H4 (cell line): ENCODE measurements at regions not wholly inside any gene's neighbourhood (a gene's known extent, or its start where the extent isn't known, plus 50 kb on each side); places are given as distances from the start of the nearest gene placed in this dataset.

Experiments
- DNase-seq: peaks from one replicate; pipeline ENCODE4 v3.0.0-alpha.2; 2015; ENCODE audit warnings: low spot score

DNA sequence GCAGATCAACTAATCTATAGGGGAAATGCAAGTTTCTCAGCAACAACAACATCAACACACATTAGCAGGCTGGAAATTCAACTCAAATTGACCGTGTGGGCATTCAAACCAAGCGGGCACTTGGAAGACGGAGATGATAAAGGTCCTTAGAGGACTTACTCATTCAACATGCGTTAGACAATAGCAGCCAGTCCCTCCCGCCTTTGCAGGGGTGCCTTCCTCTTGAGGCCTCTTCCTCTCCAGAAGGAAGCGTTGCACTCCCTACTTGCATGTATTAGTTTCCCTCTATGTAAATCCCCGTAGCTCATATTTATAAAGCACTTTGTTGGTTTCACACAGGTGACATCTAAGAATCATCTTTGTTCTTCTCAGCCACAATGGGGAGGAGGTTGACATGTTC, 300.8 kb upstream of the STXBP5 start:
- no peak for DNase-seq

DNA sequence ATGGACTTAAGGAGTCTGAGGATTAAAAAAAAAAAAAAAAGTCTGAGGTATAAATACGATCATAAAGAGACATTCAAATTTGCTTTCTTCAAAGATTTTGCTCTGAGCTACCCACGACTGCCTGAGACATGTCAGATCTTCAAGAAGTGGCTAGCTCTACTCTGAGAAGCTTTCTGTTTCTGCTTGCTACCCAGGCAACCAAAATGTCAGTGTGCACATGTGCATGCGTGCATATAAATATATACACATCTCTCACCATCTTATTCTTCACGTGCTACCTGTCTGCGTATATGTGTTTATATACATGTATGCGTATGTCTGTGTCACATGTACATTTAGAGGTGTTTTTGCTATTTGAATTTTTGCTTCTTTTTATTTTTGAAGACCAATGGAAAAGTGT, 299.6 kb upstream of the STXBP5 start:
- DNase-seq, result no peak

DNA sequence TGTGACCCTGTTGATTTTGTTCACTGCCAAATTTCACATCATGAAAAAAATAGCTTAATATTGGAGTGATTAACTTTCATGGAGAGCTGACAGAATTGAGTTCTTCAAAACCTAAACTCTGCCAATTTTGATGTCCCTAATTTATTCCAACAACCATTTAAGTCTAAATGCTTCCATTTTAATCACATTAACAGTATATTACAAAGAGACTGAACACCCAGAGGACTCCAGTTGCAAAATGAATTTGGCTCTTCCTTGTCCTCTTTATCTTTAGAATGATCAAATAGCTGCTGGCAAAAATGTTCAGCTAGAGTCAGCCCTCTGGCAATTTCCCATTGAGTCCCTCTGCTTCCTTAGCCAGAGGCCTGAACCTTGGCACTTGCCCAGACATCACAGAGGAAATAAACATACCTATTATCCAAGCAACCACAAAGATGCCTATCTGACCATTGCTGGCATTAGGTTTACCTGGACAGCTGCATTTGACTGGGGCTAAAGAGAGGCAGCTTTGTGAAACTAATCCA, 299.0 kb upstream of the STXBP5 start:
- peak; percentile 64 for DNase-seq

DNA sequence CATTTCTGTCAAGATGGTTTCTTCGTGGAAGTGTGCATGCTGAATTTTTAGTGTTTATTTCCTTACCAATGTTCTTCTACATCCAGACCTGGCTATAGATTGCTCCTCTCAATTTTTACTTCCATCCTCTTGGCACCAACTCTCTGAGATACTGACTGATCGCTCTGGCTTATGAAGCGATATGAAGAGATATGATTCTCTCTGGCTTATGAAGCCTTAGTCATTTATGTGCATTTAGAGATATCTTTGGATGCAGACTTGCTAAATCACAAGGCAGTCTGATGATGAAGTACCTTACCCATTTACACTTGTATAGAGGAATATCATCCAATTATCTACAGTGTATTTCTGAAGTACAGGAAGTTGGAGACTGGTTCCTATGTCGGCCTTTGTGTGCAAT, 295.4 kb upstream of the STXBP5 start:
- no peak for DNase-seq

DNA sequence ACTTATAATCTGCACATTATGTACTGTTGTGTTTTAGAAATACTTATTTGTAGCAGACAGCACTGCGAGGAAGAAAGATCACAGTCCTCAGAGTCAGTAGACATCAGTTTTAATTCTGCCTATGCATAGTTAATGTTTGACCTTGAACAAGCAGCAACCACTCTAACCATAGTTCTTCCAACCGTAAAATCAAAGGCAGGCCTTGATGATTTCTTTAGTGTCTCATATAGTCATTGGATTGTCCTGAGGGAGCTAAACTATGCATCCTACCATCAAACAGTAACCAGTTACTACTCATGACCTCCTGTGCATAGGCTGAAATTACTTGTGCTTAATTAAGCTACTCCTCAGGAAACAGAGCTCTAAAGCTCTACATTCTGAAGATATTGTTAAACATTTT, 294.8 kb upstream of the STXBP5 start:
- no peak for DNase-seq

DNA sequence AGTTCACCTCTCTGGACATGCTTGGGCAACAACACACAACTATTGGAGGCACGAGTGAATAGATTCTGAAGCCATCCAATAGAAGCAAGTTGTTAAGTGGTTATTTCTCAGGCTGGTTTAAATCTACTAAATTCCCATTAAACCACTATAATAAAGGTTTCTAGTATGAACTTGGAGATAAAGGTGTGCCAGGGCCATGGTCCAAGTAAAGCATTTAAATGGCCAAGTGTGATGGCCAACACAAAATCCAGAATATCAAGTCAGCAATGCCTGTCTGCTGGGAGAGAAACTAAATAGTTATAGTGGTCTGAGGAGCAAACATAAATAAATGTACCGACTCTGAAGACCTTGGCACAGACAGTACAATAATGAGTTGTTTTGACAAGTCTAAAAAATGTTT, 294.3 kb upstream of the STXBP5 start:
- no peak for DNase-seq

DNA sequence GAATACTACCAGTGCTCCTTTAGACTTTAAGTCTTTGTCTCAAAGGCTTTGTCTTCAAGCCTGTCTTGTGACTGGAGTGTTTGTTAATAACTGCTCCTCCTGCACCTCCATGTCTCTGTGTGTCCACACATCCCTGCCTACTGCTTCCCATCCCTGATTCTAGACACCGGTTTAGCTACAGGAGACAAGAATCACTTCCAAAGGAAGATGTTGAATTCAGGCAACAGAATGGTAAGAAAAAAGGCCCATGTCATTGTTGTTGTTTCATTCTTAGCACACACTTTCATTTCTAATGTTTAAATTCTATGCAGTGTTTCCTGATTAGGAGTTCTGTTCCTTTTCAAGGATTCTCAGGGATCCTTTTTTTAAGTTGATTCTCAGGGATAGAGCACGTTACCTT, 293.6 kb upstream of the STXBP5 start:
- no peak for DNase-seq

DNA sequence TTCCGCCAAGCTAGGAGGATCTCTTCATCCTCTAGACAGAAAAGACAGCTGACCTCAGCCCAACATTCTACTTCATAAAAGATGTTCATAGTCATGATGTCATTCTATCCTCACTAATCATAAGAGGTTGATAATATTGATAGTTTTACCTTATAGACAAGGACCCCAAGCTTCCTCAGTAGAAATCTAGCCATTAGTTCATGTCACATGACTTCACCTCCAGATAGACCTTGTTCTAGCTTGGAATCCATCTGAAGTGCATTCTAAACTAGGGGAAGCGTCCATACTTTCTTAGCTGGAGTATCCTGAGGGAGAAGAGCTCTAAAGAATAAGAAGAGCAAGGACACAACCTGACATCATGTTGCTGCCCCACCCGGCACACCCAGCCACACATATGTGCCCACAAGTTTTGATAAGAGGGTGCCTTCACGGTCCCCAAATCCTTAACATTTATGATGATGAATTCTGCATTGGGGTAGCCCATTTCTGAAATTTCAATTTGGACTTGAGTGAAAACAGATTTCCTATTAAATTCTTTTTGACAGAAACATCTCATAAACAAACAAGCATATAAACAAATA, 292.5 kb upstream of the STXBP5 start:
- no peak for DNase-seq

DNA sequence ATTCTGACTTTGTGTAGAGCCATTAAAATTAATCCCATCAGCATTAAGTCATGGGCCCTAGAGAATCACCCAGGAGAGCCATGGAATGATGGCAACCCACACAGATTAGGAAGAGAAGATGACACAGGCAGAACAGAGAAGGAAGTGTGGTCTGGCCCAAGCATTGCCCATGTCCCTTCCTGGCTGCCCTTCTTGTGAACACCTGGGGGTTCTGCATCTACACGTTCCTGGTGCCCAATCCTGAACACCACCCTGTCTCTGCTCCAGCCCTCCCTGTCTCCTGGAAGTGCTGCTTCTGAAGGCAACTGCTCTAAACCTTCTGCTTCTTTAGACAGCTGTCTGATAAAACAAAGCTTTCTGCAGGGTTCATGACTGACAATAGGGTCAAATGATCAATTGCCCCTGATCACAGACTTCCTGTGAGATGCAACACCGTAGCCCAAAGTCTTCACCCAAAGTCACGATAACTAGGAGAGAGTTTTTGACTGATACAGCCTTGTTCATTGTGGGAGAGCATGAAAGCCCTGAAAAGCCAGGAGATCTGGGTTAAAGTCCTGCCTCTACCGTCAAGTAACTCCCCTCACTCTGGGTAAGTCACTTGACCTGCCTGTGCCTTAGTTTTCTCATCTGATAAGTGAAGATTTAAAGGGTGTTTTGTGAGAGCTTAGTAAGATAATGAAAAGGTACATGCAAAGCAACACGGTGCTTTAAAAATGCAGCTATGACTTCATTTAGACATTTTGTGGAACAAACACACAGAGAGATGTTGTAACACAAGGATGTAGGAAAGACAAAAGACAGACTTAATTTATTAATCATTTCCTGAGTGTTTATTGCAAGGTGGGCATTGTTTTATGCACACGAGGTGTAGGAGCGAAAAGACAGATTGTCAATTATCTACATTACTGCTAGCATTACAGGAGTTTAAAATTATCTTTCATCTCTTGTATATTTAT, 291.2 kb upstream of the STXBP5 start:
- DNase-seq, result no peak

DNA sequence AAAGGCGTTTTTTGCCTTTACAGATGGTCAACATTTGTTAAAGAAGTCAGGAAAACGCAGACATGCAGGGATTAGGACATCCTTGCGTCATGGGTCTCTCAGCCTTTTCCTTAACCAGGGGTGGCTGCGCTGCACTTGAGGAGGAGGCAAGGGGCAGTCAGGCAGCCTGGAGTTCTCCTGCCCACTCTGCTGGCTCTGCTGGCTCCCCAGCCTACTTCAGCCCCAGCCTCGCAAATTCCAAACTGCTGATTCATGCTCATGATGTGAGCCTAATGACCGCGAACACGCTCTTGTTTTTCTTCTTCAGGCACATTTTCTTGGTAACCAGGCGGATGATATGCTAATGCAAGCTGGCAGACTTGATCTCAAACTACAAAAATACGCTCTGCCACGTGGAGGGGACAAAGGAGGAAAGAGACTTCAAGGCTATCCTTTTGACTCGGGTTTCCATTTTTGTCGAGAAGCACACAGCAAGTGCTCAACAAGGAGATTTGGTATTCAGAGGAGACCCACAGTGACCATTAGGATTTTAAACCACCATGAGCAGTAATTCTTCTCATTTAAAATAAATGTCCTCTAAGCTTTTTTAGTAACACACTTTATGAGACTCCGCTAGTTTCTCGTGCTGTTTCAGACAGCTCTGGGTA, 290.3 kb upstream of the STXBP5 start:
- DNase-seq, result peak; percentile 95

DNA sequence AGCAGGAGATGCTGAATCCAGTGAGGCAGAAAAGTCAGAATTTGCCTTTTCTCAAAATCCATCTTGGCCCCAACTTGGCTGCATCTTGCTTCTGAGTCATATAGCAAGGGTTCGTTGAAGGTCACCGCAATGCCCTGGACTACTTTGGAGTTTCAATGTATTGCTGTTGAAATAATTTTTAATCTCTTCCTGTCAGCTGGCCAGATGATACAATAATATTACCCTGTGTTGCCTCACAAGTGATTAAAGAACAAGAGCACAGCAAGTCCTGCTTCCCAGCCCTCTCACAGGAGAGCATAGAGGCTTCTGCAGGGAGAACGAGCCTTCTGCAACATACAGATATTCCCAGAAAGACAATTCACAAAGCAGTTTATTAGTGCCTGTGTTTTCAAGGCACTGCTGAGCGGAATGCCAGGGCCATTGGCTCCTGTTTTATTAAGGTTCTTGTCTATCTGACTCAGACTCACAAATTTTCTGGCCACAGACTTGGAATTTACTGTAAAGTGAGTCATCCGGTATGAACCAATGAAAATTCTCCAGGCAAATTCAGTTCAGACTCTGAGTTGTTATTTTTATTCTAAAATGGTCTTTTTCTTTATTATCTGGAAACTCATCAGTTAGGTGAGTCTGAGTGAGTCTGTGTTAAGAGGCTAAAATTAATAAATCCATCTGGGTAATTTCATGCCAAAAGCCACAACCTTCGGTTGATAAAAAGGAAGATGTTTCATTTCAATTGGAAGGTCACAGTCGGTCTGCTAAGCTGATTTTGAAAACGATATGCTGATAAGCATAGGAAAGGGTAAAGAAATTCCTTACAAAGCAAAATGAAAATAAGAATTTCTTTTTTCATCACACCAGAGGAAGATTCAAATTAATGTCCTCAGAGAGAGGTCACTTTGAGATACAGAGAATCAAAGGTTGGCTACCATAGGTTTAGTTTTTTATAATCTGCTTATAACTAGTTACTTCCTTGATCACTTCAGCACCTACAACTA, 289.4 kb upstream of the STXBP5 start:
- peak; percentile 83 for DNase-seq

DNA sequence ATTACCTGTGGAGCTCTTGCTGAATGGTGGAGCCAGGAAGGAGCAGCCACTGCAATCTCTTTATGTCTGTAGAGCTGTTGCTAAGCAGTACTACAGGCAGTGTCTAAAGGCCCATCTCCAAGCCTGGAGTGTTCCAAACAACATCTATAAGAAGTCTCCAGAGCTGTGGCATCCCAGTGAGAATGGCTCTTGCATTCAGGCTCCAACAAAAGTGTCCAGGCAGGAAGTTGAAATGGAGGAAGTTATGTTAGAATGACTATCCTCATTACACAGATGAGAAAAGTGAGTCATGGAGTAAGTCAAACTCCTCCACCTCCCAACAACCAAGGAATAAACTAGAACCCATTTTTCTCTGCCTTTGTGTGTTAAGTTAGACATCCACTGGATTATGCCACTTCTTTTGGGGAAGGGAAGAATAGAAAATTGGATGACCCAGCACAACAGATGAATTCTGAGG, 288.5 kb upstream of the STXBP5 start:
- no peak for DNase-seq

DNA sequence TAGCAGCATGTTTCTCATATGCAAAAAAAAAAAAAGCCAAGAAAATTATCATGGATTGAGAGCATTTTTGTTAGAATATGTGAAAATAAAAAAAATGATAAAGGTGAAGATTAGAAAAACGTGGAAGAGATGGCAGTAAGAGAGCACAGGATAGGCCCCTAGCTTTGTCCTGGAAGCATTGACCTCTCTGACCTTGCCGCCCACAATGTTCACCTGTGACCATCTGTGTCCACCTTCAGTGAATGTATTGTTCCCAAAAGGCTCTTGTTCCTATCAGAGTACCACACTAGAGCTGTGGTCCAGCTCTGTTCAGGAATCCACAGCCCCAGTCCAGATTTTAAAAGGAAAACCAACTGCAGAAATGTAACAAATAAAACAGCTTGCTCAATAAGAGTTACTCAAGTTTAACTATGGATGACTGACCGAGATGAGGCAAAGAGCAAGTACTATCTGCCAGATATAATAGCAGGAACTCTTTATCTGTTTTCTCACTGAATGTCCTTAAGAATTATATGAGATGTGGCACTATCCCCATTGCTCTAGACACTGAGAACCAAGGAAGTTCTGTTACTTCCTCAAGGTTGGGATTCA, 287.7 kb upstream of the STXBP5 start:
- DNase-seq, result no peak

DNA sequence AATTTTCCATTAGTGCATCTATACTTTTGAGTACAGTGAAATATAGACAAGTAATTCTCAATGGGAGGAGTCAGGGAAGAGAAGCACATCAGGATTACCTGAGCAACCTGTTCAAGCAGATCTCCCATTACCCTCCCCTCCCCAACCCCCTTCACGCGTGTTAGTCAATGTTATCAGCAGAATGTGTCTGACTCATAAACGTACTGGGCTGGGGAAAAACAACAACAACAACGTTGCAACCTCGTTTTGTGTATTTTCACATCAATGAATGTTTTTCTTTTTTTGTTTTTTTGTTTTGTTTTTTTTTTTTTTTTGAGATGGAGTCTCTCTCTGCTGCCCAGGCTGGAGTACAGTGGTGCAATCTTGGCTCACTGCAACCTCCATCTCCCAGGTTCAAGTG, 287.0 kb upstream of the STXBP5 start:
- DNase-seq, result no peak

DNA sequence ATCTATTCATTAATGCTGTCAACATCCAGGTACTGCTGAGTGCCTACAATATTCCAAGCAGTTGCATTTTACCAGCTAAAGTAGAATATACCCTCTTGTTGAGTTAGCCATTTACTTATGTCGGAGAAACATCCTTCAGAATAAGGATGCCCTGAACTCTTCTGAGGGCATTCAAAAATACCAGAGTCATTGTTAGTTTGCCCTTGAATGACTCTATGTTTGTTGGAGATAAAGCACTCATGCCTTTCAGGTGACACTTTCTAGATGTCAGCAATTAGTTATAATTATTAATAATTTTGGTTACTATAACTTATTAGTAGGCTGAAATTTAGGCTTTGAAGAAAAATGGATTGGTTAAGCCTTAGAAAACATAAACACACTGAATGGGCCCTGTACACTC, 286.2 kb upstream of the STXBP5 start:
- DNase-seq, result no peak

DNA sequence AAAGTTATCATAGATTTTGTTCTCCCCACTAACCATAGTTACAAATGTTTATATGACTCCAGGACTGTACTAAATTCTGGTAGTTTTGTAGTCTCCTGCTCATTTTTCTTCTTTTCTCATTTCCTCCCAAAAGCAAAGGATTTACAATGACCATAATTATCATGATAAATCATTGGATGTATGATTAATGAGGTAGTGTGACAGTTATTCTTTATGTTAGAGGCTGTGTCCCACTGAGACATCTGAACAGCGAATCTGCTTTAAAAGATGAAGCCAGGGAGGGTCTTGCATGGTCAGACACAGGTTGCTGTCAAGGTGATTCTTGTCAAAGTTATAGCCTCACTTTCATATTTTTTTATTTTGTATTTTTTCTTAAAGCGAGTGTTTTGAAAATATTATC, 285.2 kb upstream of the STXBP5 start:
- no peak for DNase-seq

DNA sequence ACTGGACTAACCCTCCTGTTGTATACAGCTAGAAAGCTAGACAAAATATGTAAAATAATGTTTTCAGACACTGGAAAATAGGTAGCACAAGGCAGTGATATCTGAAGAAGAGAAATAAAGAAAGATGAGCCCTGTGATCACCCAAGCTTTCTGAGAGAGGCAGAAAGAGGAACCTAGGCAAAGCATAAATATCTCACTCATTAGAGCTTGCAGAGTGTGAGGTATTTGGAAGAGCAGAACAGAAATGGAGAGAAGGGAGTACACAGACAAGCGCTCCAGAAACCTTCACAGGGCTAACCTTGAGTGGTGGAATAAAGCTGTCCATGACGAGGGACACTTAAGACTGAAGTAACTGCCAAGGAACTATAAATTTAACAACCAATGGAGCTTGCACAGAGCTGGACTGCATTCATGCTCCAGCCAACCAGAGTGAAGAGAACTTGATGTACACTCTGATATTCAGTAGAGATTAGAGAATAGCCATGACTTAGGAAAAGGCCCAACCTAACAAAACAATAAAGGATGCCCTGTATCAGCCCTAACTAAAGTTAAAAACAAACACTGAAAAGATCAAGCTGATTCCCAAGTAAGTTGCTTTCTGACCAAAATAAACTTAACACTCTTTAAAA, 280.9 kb upstream of the STXBP5 start:
- DNase-seq, result no peak

DNA sequence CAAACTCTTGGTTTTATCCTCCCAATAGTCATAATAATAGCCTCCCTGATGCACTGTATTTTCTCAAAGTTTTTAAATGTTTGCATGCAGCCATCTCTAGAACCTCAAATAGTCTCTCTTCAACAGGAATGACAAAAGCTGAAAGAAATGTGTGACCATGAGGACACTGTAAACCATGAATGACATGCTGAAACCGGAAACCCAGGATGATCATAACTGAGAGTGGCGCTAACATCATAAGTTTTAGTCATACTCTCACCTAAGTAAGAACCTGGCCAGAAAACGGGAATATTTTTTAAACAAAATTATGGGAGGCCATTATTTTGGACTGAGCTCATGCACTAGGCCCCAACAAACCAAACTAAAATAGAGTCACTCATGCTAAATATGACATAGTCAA, 278.4 kb upstream of the STXBP5 start:
- no peak for DNase-seq

DNA sequence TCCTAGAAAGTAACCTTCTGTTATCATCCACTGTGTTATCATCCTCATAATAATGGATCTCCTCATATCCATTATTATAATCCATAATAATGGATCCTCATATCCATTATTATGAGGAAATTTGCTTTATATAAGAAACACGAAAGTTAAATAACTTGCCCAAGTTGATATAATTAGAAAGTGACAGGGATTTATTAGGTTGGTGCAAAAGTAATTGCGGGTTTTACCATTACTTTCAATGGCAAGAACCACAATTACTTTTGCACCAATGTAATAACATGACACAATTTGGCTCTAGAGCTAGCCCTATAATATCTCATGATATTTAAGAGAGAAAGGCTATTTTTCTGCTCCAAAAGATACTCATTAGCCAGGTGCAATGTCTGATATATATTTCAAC, 275.7 kb upstream of the STXBP5 start:
- no peak for DNase-seq

DNA sequence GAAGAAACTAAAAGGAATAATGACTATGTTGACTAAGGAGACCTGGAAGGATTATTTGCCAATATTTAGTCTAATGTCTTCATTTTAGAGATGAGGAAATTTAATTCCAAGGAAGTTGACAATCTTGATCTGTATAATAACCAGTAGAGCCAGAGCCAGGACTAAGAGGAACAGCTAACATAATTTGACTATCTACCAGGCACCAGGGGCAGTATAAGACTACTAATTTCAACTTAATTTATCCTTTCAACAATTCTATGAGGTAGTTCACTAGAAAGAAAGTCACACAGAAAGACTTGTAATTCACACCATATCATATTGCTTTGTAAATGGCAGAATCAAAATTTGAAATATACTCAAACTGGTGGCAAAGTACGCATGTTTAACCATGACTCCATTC, 273.0 kb upstream of the STXBP5 start:
- DNase-seq, result no peak

DNA sequence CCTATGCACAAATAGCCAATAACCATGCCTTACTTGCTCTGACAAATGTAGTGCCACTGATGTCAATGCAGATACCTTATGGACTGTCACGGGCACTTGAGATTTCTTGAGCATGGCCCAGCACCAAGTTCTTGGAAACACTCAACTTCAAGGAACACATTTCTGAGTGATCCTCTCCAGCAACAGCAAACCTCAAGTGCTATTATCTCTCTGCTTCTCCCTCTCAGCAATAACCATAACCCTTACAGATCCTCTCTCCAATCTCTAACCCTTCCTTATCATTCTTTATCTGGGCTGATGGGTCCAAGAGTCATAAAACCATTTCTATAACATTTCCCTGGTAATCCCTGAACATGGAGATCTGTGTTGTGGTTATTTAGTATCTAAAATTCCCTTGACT, 266.9 kb upstream of the STXBP5 start:
- DNase-seq, result no peak
